ENCODE measurements at regions not wholly inside any gene's neighbourhood (a gene's known extent, or its start where the extent isn't known, plus 50 kb on each side); places are given as distances from the start of the nearest gene placed in this dataset.

DNA sequence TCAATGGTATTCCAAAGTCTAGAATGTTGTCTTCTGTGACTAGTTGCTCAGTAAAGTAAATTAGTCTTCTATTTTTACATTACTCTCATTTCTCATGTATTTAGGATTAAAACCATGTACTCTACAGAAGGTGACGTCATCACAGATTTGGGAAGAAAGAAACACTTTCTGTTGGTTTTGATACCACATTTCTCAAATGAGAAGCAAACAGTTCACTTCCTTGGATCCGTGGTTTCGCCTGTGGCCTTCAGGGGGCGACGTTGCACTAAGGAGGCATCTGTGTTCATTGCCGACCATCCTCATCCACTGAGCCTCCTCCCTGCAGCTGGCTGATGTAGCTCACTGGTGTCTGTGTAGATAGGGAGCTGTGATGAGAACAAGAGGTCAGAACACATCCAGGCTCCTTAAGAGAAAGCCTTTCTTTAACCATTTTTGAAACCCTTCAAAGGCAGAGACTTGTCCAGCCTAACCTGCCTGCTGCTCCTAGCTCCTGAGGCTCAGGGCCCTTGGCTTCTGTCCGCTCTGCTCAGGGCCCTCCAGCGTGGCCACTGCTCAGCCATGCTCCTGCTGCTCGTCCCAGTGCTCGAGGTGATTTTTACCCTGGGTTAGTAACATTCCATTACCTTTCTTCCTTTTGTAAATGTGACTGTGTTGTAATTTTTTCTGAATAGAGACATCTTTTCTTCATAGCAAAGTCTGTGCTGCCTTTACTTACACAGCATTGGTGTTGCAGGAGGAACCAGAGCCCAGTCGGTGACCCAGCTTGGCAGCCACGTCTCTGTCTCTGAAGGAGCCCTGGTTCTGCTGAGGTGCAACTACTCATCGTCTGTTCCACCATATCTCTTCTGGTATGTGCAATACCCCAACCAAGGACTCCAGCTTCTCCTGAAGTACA is 220.6 kb upstream of the OR4E1 start:
- TF ChIP-seq GATA2 (IDR thresholded peaks at IDR 0.05; ENCODE audit: low read depth, low read length), result no peak
- TF ChIP-seq GATA3 (IDR thresholded peaks at IDR 0.05; ENCODE audit: low read depth, low read length), result no peak
